Uterus (tissue), 3 donors: ENCODE measurements at regions not wholly inside any gene's neighbourhood (a gene's known extent, or its start where the extent isn't known, plus 50 kb on each side); places are given as distances from the start of the nearest gene placed in this dataset.

ENCODE experiments used
- DNase-seq, 2 donors: peaks; one replicate each; pipeline ENCODE4 v3.0.0-alpha.2; 2019 to 2020
- H3K27ac ChIP-seq, 2 donors: fragments of 200-600 bp; sonication (generic); 1 replicate in 1 of 2; 2 replicates in 1 of 2; pipeline ENCODE4 v1.5.1; 2016 to 2018
- H3K27me3 ChIP-seq, 2 donors: fragments of 200-600 bp; sonication (generic); one replicate each; pipeline ENCODE4 v1.5.1; 2018 to 2019; ENCODE audit warnings: control low read depth in 1 of 2
- H3K36me3 ChIP-seq, 2 donors: fragments of 200-600 bp; sonication (generic); one replicate each; pipeline ENCODE4 v1.5.1; 2019; ENCODE audit warnings: control low read depth in 1 of 2
- H3K4me1 ChIP-seq, 2 donors: fragments of 200-600 bp; sonication (generic); one replicate each; pipeline ENCODE4 v1.5.1; 2018 to 2019; ENCODE audit warnings: control low read depth in 1 of 2
- H3K4me3 ChIP-seq, 2 donors: fragments of 200-600 bp; sonication (generic); 1 replicate in 1 of 2; 2 replicates in 1 of 2; pipeline ENCODE4 v1.5.1; 2018 to 2019; ENCODE audit warnings: mild to moderate bottlenecking in 1 of 2
- H3K9me3 ChIP-seq, 2 donors: fragments of 200-600 bp; sonication (generic); one replicate each; pipeline ENCODE4 v1.5.1; 2019; ENCODE audit warnings: control low read depth in 1 of 2
- POLR2A ChIP-seq, 2 donors: fragments of 450-650 bp; IDR thresholded peaks; one replicate each; pipeline ENCODE4 v1.6.1; 2016; ENCODE audit warnings: antibody characterized with exemption in 2 of 2, mild to moderate bottlenecking in 1 of 2, moderate library complexity in 1 of 2
- intact Hi-C: fragments of 100-400 bp; cut with DNase I; formaldehyde crosslinking; loops from one replicate; pipeline ENCODE4 v1.15.1; 2023; ENCODE audit warnings: low total_unique reads
- TF ChIP-seq, protein P1 (sequence below), 4 experiments: fragments of 200-600 bp in 2 of 4; fragments of 450-650 bp in 2 of 4; sonication (generic) in 2 of 4; IDR thresholded peaks; one replicate each; pipeline ENCODE4 v1.5.1; 2016 to 2019; ENCODE audit warnings: antibody characterized with exemption in 4 of 4, mild to moderate bottlenecking in 2 of 4, moderate library complexity in 1 of 4
- donor health status: DM: yes; HTN: yes; CAD: no.

DNA sequence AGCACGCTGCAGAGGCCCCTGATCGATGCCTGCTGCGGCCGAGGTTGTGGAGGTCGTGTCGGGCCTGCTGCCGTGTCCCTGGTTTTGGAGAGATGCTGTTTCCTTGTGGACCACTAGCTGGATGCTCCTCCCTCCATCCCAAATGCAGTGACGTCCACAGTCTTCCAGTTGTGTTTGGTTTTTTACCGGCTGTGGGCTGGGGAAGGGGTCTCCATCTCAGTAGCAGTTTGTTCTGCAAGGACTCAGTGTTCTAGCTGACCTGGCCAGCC is 143.0 kb upstream of the SHH start:
- no peaks in the 10 kb centered on the region for H3K9me3 ChIP-seq
- no peak for TF ChIP-seq POLR2A (IDR thresholded peaks at IDR 0.05)
- TF ChIP-seq, protein P1, sequence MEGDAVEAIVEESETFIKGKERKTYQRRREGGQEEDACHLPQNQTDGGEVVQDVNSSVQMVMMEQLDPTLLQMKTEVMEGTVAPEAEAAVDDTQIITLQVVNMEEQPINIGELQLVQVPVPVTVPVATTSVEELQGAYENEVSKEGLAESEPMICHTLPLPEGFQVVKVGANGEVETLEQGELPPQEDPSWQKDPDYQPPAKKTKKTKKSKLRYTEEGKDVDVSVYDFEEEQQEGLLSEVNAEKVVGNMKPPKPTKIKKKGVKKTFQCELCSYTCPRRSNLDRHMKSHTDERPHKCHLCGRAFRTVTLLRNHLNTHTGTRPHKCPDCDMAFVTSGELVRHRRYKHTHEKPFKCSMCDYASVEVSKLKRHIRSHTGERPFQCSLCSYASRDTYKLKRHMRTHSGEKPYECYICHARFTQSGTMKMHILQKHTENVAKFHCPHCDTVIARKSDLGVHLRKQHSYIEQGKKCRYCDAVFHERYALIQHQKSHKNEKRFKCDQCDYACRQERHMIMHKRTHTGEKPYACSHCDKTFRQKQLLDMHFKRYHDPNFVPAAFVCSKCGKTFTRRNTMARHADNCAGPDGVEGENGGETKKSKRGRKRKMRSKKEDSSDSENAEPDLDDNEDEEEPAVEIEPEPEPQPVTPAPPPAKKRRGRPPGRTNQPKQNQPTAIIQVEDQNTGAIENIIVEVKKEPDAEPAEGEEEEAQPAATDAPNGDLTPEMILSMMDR (IDR thresholded peaks at IDR 0.05) = no peak
- no peaks in the 10 kb centered on the region for H3K36me3 ChIP-seq
- no peaks in the 10 kb centered on the region for H3K4me1 ChIP-seq
- H3K27me3 ChIP-seq = no peaks in the 10 kb centered on the region
- DNase-seq = no peak
- intact Hi-C loops = no loop called here
- no peak overlapping the region for H3K27ac ChIP-seq
- H3K4me3 ChIP-seq = no peak overlapping the region

DNA sequence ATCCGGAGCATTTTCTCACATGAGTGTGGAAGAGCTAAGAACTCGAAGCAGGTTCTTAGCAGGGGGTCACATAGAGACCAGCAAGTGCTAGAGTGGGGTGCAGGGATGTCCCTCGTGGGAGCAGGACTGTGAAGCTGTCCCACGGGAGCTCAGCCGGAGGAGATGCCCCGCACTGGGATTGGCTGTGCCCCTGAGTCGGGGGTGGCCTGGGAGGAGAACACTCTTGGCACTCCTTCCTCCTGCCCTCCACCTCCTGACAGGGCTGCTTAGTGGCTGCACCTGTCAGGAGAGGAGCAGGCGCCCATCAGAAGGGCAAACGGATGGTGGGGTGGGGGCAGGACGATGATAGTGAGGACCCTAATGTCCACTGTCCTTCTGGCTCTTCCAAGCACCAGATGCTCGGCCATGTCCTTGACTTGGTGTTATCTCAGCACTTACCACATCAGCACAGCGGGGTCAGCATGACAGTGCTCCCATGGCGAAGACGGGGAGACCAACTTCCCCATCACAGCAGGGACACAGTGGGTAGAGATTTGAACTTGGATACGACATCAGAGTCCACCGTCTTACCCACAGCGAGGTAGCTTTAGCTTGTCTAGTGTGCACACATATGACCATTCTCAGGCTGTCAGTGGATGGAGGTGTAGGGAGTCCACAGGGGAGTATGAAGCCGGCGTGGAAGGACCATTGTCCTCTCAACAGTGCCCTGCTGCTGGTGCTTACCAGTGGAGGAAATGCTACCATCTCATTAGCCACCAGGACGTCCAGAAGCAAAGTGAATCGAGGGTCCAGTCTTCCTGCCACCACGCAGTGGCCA is 142.5 kb upstream of the SHH start:
- Histone ChIP-seq H3K27ac (no peak overlapping the region), H3K27me3 (no peaks in the 10 kb centered on the region), H3K36me3 (no peaks in the 10 kb centered on the region), H3K4me1 (no peaks in the 10 kb centered on the region), H3K4me3 (no peak overlapping the region), H3K9me3 (no peaks in the 10 kb centered on the region)
- intact Hi-C loops = no loop called here
- TF ChIP-seq, protein P1 (IDR thresholded peaks at IDR 0.05) = no peak
- TF ChIP-seq POLR2A (IDR thresholded peaks at IDR 0.05) = no peak
- DNase-seq = no peak

DNA sequence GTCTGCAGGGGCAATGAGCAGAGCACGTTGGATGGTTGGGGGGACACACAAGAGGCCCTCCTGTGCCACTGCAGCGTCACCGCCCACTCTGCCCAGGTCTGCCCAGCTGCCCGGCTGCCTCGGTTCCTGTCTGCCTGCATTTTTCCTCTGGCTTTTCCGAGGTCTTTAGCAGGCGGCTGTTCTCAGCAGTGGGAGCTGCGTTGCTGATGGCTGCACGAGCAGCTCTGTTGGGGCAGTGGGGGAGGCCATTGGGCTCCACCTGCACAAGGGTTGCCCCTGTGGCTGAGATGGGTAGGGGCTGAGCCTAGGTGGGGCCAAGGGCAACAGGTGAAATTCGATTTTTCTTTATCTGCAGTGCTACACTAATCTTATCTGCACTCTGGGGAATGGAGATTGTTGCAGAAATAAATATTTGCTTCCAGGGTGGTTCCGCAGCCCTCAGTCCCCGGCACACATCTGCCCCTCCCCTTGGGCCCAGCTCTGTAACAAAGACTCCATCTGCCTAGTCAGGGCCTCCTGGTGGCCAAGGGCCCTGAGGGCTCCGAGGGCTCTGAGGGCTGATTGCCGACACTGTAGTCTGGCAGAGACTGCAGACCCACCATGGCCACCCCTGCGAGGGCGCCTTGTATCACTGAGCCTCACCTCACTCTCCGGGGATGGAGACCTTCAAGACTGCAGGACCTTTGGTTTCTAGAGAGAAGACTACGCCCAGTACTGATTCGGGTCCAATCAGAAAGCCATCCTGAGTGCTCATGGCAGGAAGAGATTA is 141.7 kb upstream of the SHH start:
- H3K27ac ChIP-seq = no peak overlapping the region
- H3K4me1 ChIP-seq = no peaks in the 10 kb centered on the region
- H3K27me3 ChIP-seq = no peaks in the 10 kb centered on the region
- intact Hi-C loops = no loop called here
- H3K9me3 ChIP-seq = no peaks in the 10 kb centered on the region
- H3K36me3 ChIP-seq = no peaks in the 10 kb centered on the region
- DNase-seq = no peak
- H3K4me3 ChIP-seq = no peak overlapping the region
- no peak for TF ChIP-seq POLR2A (IDR thresholded peaks at IDR 0.05)
- TF ChIP-seq, protein P1 (IDR thresholded peaks at IDR 0.05) = no peak

DNA sequence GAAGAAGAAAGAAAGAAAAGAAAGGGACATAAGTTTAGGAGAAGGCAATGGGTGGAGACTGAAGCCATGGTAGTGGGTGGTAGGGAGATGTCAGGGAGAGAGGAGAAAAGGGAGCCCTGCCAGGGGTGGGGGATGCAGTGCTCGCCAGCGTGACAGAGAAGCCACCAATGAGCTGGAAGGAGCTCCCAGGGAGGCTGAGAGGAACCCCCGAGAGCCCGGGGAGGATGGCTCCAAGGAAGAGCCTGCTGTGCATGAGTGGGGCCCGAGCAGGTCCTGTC is 141.2 kb upstream of the SHH start:
- Histone ChIP-seq H3K4me3 (no peak overlapping the region), H3K9me3 (no peaks in the 10 kb centered on the region), H3K27ac (no peak overlapping the region), H3K27me3 (no peaks in the 10 kb centered on the region), H3K36me3 (no peaks in the 10 kb centered on the region), H3K4me1 (no peaks in the 10 kb centered on the region)
- intact Hi-C loops = no loop called here
- no peak for TF ChIP-seq POLR2A (IDR thresholded peaks at IDR 0.05)
- TF ChIP-seq, protein P1 (IDR thresholded peaks at IDR 0.05) = no peak
- no peak for DNase-seq

DNA sequence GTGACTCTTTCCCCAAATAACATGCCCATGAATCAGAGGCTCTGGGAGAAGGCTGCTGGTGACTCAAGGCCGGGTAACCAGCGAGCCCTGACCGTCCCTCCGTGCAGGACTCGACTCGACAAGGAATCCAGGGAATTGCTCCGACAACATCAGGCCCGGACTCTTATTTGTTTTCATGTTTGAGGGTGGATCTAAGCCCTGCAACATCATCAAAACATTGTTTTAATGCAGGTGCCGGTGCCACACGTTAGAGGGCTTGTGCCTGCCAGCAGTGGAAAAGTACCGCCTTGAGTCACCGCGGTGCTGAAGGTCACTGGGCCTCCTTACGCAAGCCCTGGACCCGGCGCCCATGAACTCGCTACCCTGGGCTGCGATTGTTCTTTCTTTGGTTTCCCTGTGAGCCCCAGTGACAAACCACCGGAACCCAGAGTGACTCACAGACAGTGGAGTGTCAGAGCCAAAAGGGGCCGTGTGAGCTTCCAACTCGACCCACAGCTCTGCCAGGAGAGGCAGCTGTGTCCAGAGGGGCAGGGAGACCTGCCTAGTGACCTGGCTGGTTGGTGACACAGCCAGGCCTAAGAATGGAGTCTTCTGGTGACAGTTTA is 139.4 kb upstream of the SHH start:
- H3K36me3 ChIP-seq = no peaks in the 10 kb centered on the region
- intact Hi-C loops = no loop called here
- no peaks in the 10 kb centered on the region for H3K9me3 ChIP-seq
- no peak for TF ChIP-seq POLR2A (IDR thresholded peaks at IDR 0.05)
- TF ChIP-seq, protein P1 (IDR thresholded peaks at IDR 0.05) = no peak
- H3K4me3 ChIP-seq = no peak overlapping the region
- no peak overlapping the region for H3K27ac ChIP-seq
- no peak for DNase-seq
- H3K4me1 ChIP-seq = no peaks in the 10 kb centered on the region
- H3K27me3 ChIP-seq = no peaks in the 10 kb centered on the region
